GM23248 (cell line): ENCODE measurements at regions not wholly inside any gene's neighbourhood (a gene's known extent, or its start where the extent isn't known, plus 50 kb on each side); places are given as distances from the start of the nearest gene placed in this dataset.

Experiments used
- EZH2 ChIP-seq: fragments of 200-600 bp; sonication (generic); IDR thresholded peaks from 2 replicates; pipeline ENCODE4 v1.6.1; 2018; ENCODE audit warnings: antibody characterized with exemption, mild to moderate bottlenecking; ENCODE audit not compliant: insufficient read depth, poor library complexity, severe bottlenecking
- EZH2phosphoT487 ChIP-seq: fragments of 200-600 bp; sonication (generic); IDR thresholded peaks from 2 replicates; pipeline ENCODE4 v1.6.1; 2018; ENCODE audit warnings: antibody characterized with exemption, moderate library complexity, mild to moderate bottlenecking, low read depth; ENCODE audit not compliant: insufficient read depth

DNA sequence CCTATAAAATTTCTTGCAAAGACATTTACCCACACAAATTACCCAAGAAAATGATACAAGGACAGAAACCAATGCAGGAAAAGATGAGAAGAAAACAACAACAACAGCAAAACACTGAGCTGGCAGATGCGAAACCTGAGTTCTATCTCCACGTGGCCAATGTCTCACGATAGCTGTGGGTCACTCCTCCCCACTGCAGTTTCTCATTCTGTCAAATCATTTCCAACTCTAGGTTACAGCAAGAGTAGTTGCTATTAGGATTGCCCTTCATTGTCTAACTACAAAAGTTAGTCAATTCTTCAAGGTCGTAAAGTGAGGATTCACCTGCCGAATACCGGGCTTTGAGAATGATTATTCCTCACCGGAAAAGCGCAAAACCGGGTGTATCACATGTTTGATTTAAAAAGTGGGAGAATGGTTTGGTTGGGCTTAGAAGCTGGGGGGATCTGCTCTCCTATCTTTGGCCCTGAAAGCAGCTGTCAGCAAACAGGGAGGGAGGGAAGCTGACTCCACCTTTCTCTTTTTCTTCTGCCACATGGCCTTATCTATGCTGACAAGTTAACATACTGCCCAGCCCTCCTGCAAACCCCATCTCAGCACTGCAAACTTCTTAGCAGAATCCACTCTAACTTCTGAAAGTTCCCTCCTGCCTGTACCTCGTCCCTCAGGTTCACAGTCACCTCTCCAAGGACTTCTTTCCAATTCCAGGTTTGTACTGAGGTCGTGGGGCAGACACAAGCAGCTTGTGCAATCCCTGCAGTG, 473.0 kb downstream of the SOX11 start:
- no peak for TF ChIP-seq EZH2
- TF ChIP-seq EZH2phosphoT487: no peak
